Medulla oblongata (tissue), 1 donor: ENCODE measurements at regions not wholly inside any gene's neighbourhood (a gene's known extent, or its start where the extent isn't known, plus 50 kb on each side); places are given as distances from the start of the nearest gene placed in this dataset.
A peak's percentile ranks its signal among the peaks of the same experiment; 100 is the strongest.

Source experiments
- DNase-seq: peaks from one replicate; pipeline ENCODE4 v3.0.0-alpha.2; 2015; ENCODE audit errors: extremely low spot score

DNA sequence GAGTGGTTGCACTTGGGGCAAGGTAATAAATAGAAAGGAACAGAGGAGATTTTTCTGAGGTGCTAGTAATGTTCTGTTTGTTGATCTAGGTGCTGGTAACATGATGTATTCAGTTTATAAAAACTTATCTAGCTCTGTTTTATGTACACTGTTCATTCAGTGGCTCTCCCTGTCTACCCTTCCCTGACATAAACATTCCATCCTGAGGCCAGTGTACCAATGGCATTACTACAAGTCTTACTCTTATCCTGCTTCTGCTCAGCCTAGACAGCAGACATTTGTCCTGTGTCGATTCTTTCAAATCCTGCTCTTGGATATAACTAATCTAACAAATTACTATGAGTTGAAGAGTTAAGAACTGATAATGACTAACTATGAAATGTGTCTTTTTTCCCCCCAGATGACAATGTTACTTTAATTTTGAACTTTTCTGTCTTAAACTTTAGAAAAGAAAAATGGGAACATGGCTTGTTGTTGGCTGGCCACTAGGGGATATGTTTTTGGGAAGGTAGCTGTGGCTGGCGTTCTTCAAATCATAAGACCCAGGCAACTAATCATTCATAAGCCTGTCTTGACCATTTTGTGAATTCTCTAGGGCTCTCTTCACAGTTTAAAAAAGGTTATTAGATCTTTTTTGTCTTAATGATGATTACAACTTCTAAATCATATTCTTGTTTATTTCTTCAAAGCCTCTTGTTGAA, 390.9 kb downstream of the PBX1 start:
- DNase-seq = no peak

DNA sequence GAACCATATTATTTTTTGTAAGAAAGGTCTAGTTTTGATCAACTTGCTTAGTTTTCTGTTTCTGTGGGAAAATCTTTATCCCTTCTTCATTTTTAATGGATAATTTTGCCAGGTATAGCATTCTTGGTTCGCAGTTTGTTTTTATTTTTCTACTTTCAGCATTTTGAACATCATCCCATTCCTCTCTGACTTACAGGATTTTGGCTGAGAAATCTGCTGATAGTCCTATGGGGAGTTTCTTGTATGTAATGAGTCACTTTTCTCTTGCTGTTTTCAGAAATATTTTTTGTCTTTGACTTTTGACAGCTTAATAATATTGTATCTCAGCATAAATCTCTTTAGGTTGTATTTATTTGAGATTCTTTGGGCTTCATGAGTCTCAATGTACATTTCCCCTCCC, 389.1 kb downstream of the PBX1 start:
- DNase-seq = no peak

DNA sequence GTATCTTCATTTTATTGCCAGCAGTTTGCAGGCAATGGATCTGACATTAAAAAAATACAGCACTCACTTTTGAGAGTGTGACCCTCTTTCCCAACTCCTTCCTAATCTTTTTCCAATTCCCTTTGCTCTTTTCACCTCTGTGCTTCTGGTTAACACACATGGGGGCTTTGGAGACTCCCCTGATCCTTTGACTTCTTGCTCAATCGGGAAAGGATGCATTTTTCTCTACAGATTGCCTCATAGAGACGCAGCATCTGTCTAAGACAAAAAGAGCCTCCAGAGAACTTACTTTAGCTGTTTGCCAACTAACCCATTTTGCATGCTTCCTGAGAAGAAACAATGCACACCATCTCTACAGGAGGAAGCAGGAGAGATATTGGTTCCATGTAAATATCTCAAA, 378.3 kb downstream of the PBX1 start:
- no peak for DNase-seq

DNA sequence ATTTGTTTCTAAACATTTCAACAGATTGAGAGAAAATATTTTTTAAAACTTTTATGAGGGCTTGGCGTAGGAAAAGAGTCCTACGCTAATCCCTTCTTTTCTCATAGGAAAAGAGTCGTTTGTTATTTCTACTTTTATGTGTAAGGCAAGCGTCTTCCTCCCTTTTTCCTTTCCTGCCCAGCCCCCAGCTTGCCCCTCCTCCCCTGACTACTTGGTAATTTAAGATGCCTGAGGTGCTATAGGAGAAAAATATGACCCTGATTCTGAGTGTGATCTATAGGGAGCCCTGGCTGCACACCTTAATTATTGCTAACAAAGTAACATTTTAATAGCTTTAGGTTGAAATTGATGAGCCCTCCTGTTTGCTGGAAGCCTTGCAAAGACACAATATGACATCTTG, 373.6 kb downstream of the PBX1 start:
- no peak for DNase-seq

DNA sequence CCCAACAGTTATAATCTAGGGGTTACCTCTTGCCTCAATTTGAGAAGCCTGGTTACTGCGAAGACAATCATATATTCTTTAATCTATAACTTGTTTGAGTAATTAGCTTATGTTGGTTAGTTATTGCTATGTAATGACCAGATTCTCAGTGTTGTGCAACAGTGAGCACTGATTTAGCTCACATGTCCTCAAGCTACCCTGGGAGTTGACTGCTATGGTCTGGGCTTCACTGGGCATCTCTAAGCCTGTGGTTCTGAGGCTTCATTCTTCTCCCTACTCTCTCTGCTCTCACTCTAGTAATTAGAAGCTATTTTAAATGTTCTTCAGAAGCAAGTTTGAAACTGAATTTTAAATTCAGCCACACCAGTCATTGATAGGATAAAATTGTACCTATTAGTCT, 371.8 kb downstream of the PBX1 start:
- DNase-seq = no peak

DNA sequence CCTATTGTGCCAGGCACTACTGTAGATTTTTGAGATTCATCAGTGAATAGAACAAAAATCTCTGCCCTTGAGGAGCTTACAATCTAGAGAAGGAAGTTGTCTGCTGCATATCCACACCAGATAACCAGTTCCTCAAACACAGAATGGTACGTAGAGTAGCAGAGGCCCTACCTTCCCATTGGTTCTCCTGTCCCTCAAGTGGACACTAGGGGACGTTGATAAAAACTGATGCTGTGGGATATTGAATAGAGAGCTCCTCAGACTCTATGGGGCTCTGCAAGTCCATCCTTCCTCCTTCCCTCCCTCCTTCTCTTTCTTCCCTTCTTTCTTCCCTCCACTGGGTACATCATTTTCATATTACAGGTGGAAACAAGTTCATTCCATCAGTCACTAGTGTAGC, 371.3 kb downstream of the PBX1 start:
- DNase-seq = no peak

DNA sequence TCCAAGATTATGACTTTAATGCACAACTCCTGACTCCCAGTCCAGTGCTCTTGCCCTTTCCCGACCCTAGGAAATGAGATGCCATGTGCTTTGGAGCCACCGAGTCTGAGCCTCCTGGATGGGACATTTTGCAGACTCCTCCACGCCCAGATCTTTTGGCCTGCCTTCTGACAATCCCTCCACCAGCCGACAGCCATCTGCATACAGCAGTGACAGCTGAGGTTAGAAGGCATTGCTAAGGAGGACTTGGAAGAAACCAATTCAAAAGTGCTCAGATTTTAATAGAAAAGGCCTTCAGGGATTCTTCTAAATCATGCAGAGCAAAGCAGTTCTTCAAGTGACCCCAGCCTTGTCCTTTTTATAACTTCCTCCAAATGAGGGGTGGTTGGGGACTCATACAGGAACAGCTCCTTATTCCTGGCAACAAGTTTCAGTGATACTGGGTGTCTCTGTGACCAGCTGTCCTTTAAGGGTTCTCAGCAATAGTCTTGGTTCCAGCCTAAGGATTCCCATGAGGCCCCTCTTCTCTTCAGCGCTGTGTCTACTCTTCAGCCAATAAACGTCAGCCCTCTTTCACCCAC, 369.3 kb downstream of the PBX1 start:
- no peak for DNase-seq

DNA sequence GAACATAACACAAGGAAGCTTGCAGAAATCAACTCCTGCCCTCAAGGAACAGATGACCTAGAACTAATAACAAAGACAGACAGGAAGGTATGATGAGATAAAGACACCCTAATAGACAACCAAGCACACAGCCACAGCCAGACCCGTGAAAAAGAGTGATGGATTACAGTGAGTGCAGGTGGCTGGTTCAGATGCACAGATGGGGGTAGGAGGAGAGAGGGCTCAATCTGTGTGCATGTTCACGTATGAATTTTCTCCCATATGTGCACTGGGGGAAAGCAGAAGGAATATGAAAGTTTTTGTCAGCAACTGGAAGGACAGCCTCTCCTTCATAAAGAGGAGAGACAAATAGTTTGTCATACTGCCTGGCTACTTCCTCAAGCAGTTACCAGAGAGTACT, 367.1 kb downstream of the PBX1 start:
- no peak for DNase-seq

DNA sequence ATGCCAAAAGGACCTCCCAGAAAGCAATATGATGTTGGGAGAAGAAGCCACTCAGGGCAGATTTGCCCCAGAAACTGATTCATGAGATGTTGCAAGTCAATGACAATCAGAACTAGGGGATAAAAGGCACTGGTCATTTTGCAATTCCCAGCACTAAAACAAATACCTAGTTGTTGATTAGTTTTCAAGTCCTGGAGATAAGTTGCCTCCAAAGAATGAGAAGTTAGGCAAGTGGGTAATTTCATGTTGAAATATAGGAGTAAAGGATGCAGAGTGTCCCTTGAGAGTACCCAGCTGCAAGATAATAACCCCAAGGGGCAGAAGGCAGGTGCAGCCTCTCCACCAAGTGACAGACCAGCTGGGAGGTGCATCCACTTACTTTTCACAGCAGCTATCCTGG, 363.6 kb downstream of the PBX1 start:
- no peak for DNase-seq

DNA sequence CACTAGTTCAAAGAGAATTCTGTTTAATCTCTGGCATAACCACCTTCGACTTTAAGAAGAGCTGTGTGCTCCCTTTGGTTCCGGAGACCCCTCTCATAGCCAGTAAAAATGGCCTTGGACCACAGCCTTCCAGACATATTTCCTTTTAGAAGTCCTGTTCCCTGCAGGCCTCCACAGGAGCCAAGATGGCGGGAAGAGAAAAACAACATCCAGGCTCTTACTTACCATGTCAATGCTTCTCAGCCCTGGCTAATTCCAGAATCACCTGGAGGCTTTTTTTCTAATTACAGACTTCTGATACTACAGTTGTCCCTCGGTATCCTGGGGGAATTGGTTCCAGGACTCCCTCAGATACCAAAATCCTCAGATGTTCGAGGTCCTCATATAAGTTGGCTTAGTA, 362.5 kb downstream of the PBX1 start:
- no peak for DNase-seq

DNA sequence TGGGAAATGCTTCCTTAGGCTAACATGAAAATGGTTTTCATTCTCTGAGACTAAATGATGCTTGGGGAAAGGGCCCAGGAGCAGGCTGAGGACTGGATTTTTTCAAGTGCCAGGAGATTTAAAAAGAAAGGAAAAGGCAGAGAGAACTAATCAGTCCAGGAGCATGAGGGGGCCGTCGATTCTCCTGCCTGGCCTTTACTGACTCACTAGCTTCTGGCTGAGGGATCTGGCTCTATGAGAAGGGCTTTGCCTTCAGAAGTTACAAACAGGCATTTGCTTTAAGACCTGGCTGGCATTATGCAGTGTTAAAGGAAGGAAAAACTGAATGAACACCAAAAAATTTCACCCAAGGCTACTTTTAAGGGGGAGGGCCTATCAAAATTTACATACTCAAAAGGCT, 359.2 kb downstream of the PBX1 start:
- DNase-seq = no peak

DNA sequence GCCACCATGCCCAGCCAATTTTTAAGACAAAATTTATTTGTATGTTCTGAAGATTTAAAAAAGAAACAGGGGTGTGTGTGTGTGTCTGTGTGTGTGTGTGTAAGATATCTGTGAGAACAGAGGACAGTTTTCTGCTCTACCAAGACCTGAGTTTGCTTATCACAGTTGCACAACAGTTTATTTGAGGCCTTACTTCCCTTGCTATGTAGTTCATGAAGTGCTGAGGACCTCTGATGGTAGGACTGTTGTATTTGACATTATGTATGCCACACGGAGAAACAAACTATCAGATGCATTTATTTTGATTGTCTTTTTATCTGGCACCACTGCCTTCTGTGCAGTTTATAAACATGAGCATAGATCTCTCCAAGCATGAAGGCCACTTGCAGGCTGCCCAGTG, 355.2 kb downstream of the PBX1 start:
- peak; percentile 44 for DNase-seq

DNA sequence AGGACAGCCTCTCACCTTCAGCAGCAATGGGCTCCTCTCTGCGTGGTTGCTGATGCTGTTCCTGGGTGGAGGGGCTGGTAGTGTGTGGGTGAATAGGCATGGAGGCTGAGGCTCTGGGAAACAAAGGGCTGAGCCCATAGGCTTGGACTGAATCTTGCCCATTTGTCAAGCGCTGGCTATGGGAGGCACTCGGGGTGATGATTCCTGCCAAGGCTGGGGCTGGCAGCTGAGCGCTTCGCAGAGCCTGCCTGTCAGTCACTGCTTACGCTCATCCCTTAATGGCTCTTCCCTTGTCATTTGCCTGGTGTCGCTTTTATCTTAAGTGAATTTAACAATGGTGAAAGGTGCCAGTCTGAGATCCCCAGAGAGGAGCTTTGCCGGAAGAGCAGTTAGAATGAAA, 353.3 kb downstream of the PBX1 start:
- DNase-seq = peak; percentile 9

DNA sequence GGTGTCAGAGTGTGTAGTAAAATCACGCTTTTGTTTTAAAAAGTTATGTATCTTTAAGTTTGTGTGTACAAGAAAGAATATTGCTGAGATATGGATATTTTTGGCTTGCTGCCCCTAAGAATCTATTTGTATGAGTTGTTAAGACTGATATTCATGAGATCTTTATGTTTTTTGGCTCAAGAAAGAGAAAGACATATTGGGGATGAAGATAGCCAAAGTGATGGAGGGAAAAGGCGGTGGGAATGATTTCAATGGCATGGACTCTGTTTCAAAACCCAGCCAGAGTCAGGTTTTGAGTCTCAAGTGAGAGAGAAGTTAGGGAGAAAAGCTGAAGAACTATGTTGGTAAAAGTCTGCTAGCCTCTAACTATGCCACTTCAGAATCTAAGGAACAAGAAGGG, 351.7 kb downstream of the PBX1 start:
- no peak for DNase-seq

DNA sequence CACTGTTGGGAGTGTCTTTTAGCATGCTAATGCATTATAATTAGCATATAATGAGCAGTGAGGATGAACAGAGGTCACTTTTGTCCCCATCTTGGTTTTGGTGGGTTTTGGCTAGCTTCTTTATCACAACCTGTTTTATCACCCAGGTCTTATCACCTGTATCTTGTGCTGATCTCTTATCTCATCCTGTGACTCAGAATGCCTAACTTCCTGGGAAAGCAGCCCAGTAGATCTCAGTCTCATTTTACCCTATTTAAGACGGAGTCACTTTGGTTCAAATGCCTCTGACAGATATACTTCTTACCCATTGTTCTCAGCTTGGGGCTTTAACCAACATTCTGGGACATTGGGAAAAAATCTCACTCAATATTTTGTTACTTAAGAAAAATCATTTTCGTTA, 348.7 kb downstream of the PBX1 start:
- no peak for DNase-seq

DNA sequence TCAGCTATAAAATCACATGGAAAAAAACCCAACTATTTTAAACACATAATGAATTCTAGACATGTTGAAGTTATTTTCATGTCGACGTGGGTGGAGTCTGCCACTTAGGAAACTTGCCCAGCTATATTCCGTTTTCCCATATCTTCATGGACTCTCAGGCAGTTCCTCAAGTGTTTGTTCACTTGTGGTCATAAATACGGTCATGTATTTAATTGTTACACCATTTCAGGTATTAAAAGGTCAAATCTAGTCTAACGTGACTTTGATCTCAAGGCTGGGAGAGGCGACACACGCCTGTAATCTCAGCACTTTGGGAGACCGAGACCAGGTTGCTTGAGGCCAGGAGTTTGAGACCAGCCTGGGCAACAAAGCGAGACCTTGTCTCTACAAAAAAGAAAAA, 346.9 kb downstream of the PBX1 start:
- no peak for DNase-seq

DNA sequence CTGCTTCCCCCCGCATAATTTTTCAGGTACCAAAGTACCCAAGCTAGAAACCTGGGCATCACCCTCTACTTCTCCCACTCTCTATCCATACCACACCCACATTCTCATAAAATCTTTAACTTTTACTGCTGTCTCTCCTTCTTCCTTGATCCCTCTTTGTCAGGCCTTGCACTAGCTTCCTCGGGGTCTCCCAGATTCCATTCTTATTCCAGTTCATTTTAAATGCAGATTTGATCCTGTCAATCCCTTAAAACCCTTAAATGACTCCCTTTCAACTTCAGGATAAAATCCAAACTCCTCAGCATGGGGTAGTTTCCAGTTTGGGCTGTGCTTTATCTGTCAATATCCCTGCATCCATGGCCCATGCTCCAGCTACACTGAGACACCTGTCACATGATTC, 343.5 kb downstream of the PBX1 start:
- no peak for DNase-seq
